Activated T-cell treated with anti-CD3 and anti-CD28 coated beads for 1 hour (primary cell): ENCODE measurements at regions not wholly inside any gene's neighbourhood (a gene's known extent, or its start where the extent isn't known, plus 50 kb on each side); places are given as distances from the start of the nearest gene placed in this dataset.

Source experiments
- DNase-seq: peaks from one replicate; pipeline ENCODE4 v3.0.0-alpha.2; 2020; ENCODE audit warnings: low read depth

DNA sequence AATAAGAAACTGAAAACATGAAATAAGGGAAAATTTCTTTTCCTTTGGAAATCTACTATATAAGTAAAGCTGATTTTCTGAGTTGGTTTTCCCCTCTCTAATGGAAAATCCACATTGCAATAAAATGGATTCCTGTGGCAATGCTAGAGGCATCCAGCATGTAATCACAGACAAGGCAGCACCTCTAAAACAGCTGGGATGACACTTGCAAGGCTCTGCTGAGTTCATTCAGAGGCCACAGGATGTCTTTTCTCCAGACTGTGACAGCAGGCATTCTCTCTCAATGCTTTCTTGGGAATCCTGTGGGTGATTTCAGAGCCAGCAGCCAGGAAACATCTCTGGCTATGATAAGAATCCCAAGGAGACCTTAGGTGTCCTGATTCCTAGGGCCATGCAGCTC lies 201.3 kb upstream of the BLID start:
- DNase-seq: no peak

DNA sequence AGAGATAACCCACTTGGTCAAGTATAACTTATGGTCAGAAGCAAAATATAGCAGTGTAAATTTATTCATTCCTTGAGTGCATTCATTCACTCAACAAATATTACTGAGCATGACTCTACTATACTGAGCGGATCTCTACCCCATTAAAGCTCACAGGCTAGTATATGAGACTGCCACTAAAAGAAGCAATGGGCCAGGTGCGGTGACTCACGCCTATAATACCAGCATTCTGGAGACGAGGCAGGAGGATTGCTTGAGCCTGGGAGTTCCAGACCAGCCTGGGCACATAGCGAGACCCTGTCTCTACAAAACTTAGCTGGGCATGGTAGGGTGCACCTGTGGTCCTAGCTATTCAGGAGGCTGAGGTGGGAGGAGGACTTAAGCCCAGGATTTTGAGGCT lies 197.6 kb upstream of the BLID start:
- no peak for DNase-seq

GRCh38 chr11:122311216-122311755 lies 195.3 kb upstream of the BLID start:
- no peak for DNase-seq

DNA sequence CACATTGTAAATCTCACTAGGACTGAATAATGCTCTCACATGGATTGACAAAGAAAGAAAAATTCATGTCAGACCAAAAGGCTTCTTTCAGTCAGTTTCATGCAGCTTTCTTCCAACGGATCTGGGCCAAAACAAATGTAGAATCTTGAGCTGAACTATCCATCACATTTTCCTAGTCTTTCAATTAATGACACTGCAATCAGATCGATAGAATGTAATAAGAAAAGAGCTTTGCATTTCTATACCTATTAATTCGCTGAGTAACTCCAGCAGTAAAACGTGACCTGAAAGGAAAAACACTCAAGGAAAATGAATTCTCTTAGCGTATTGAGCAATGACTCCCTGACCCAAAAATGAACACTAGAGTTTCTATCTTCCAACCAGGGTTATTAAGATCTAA lies 194.8 kb upstream of the BLID start:
- DNase-seq: no peak

- DNase-seq: no peak
These were observed 193.4 kb upstream of the BLID start for GRCh38 chr11:122309262-122309925.

DNA sequence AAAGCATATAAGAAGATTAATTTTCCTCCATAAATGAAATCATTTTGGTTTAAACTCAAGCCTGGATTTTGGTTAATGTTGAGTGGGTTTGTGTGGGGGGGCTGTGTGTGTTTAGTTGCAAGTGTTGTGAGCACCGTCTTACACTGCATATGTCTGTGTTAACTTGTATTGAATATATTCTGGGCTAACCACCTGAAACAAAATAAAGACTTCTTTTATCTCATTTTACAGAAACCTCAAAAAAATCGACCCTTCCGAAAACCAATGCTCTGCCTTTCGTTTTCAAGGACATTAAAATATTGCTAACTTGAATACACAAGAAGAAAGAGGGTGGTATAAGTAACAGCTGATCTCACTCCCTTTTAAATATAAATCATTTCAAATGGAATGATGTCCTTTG lies 192.2 kb upstream of the BLID start:
- no peak for DNase-seq

- DNase-seq: no peak
These were observed 191.5 kb upstream of the BLID start for GRCh38 chr11:122307476-122308035.

- no peak for DNase-seq
These were observed 190.9 kb upstream of the BLID start for GRCh38 chr11:122306831-122307391.

- no peak for DNase-seq
These were observed 189.7 kb upstream of the BLID start for GRCh38 chr11:122305426-122306320.

- no peak for DNase-seq
These were observed 189.0 kb upstream of the BLID start for GRCh38 chr11:122304973-122305372.

GRCh38 chr11:122304306-122304705 lies 188.3 kb upstream of the BLID start:
- no peak for DNase-seq

DNA sequence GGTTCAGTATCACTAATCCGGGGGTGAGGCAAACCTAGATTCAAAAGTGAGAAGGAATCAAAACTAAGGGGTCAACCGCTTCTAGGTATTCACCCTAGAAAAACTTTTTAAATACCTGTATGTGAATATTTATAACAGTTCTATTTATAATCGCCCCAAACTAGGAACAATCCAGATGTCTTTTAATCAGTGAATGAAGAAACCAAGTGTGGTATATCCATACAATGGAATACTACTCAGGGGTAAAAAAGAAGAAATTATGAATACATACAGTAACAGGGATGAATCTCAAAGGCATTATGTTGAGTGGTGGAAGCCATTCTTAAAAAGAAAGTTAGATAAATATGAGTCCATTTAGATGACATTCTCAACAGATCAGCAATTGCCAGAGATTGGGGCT lies 178.0 kb upstream of the BLID start:
- DNase-seq: no peak

DNA sequence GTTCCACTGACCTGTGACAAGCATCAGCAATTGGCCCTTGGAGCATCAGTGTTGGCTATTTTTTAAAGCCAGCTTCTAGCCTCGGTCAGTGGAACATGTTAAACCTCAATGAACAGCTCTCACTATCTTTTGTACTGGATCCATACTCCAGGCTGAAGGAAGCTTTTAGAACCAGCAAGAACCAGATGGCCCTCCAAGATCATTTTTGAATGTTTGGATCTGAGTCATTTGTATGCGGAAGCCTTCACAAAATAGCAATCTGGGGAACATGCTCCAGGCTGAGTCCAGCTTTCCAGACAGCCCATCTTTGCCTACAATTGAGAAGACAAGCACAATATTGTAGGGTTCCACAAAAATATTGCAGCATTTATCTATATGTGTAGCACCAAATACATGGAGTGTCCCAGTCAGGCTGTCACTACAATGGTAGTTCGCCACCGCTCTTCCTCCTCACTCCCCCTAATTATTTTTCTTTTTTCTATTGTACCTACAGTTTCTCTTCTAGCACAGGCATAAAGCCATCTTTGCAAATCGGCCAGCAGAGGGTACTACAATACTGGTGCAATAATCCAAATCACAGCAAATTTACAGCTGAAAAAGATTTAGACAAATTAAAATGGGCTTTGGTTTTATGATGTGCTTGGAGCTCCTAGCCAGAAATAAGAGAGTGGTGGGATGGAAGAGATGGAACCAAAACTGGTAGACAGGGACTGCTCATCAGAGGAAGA lies 177.4 kb upstream of the BLID start:
- no peak for DNase-seq

DNA sequence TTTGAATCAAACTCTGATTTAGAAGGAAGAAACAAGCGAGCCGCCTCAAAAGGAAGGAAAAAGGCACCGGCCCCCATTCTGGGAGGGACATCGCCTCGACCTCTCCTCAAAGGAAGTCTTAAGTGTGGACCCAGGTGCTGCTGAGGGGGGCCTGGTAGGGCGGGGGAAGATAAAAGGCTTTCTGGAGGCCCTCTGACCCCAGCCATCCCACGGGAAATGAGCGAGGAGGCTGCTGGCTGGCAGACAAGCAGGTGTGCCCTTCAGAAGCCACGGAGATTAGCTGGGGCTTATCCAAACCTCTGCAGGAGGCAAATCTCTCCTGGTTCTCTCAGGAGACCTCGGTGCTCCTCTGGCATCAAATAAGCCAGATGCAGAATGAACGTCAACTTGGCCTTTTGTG lies 171.4 kb upstream of the BLID start:
- DNase-seq: no peak

DNA sequence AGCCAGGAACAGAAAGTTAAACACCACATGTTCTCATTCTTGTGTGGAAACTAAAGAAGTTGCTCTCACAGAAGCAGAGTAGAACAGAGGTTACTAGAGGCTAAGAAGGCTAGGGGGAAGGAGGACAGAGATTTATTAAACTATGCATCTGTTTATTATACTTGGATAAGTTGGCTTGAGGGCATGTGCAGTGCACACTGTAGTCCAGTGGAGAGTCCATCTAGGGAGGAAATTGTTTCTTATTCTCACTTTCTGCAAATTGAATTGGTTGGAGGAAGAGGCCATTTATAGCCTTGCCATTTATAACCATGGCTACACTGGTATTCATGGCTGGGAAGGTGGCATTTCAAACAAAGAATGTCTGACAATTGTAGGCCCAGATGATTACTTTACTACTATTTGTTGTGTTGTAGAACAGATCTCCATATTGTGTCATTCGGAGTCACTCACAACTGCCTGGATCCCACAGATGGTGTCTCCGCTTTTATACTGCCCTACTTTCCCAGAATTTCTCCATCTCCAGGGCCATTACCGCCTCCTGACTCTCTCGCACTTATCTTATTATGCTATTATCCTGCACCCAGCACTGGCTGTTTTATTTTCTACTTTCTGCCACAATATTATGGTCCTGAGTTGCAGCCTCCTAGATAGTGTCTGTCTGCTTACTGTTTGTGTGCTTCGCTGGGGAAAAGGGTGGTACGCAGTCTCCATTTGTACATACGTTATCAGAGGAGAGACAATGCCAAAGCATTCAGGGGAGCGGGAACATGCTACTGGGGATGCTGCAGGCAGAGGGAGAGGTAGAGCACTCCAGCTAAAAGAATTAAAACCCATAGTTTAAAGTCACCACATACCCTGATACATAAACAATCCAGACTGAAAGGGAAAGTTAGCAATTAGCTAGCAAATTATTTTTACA lies 169.3 kb upstream of the BLID start:
- DNase-seq: no peak

GRCh38 chr11:122280870-122281269 lies 164.9 kb upstream of the BLID start:
- DNase-seq: no peak

DNA sequence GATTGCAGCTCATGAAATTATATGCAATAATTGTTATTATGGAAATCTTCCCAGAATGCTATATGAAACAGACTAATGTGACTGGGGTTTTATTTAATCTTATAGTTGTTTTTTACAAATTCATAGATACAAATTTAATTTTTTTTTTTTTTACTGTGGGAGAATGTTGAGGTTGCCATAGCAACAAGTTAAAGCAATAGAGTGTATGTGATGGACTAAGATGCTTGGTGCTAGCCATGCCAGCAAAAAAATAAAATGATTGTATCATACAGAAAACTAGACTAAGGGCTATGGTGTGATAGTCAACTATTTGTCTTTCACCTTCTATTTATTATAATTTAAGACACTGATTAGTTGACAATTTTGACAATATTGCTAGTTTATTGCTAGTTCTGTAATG lies 163.2 kb upstream of the BLID start:
- no peak for DNase-seq

DNA sequence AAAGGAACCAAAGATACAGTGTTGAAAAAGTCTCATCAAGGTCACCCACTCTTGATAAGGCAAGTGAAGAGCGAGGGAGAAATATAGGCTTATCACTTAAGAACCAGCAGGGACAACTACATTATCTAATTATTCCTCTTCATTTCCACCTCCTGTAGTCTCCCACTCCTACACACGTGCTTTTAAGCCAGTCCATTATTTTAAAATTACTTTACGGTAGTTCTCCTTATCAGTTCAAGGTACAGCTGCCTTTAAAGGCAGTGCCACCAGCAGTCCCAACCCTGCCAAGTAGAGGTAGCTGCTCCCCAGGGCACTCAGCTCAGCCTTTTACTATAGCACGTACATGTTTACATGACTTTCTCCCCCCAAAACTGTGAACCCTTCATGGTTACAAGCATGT lies 161.5 kb upstream of the BLID start:
- DNase-seq: no peak

DNA sequence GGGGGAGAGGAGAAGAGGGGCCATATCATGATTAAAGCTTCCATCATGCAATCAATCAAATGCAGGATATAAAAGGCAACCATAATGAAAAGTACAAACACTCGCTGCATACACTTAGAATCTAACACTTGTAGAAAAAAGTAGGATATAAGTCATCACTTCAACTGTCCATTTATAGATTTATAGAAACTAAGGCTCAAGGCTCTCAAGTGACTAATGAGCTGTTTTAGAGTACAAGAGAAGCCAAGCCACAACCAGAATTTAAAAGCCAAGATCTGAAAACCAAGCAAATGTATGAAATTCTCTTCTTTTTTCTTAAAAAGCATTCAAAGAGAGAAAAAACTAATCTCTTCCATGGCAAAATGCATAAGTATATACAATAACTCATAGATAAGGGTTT lies 160.2 kb upstream of the BLID start:
- DNase-seq: no peak

DNA sequence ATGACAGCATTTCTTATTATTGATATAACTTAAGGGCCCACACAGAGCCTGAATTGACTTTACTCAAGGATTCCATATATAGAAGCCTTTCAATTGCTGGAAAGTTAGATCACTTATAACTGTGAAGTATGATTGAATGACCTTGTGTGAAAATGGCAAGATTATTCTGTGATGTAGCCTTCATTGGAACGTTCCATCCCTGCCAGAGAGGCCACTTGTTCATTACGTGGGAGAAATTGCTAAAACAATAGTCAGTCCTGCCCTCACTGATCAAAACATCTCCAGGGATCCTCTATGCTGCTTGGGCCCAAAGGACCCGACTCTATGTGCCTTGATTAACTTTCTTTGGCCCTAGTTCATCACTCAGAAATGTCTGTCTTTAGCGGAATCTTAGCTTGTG lies 159.5 kb upstream of the BLID start:
- no peak for DNase-seq
